Upper lobe of right lung (tissue), 1 donor: ENCODE measurements at regions not wholly inside any gene's neighbourhood (a gene's known extent, or its start where the extent isn't known, plus 50 kb on each side); places are given as distances from the start of the nearest gene placed in this dataset.
"Not testable (repeated sequence)": the region's sequence is repeated elsewhere in the genome, so short reads cannot be mapped to it uniquely, and the experiment has no call there.

ENCODE experiments used
- ATAC-seq: fragments of 200-7000 bp; cut with Tn5 transposase; one replicate; pipeline ENCODE4 v1.9.1; 2020; ENCODE audit warnings: mild to moderate bottlenecking, moderate library complexity
- DNase-seq: peaks from one replicate; pipeline ENCODE4 v3.0.0-alpha.2; 2020
- H3K27ac ChIP-seq: fragments of 200-600 bp; one replicate; pipeline ENCODE4 v1.8.0; 2022
- H3K27me3 ChIP-seq: fragments of 200-600 bp; one replicate; pipeline ENCODE4 v1.8.0; 2022; ENCODE audit warnings: mild to moderate bottlenecking
- H3K36me3 ChIP-seq: fragments of 200-600 bp; one replicate; pipeline ENCODE4 v1.8.0; 2022
- H3K4me1 ChIP-seq: fragments of 200-600 bp; one replicate; pipeline ENCODE4 v1.8.0; 2022
- H3K4me3 ChIP-seq: fragments of 200-600 bp; one replicate; pipeline ENCODE4 v1.8.0; 2022; ENCODE audit warnings: mild to moderate bottlenecking
- H3K9me3 ChIP-seq: fragments of 200-600 bp; one replicate; pipeline ENCODE4 v1.8.0; 2022
- CTCF ChIP-seq: fragments of 200-600 bp; IDR thresholded peaks from one replicate; pipeline ENCODE4 v1.8.0; 2022; ENCODE audit warnings: antibody characterized with exemption
- intact Hi-C: fragments of 100-400 bp; cut with DNase I; formaldehyde crosslinking; loops from one replicate; pipeline ENCODE4 v1.11.0; 2022
- donor health status: DM: no; HTN: yes; CAD: no; lungs with severe emphysema.

- no peaks in the 10 kb centered on the region for H3K36me3 ChIP-seq
- H3K4me3 ChIP-seq: no peak overlapping the region
- H3K9me3 ChIP-seq: no peaks in the 10 kb centered on the region
- intact Hi-C loops: no loop called here
- H3K27me3 ChIP-seq: no peaks in the 10 kb centered on the region
- DNase-seq: no peak
- ATAC-seq: no peak
- no peak overlapping the region for H3K27ac ChIP-seq
- no peaks in the 10 kb centered on the region for H3K4me1 ChIP-seq
- TF ChIP-seq CTCF: no peak
Measured at GRCh38 chr7:21336743-21337142, 91.1 kb upstream of the SP4 start.

- H3K27me3 ChIP-seq: no peaks in the 10 kb centered on the region
- no peak overlapping the region for H3K27ac ChIP-seq
- no peak for TF ChIP-seq CTCF
- no peak overlapping the region for H3K4me3 ChIP-seq
- no peaks in the 10 kb centered on the region for H3K4me1 ChIP-seq
- intact Hi-C loops: no loop called here
- peak; percentile 57 for ATAC-seq
- H3K9me3 ChIP-seq: no peaks in the 10 kb centered on the region
- DNase-seq: no peak
- no peaks in the 10 kb centered on the region for H3K36me3 ChIP-seq
Measured at GRCh38 chr7:21338728-21339164, 89.1 kb upstream of the SP4 start.

- intact Hi-C loops, H3K27me3 ChIP-seq, DNase-seq, H3K27ac ChIP-seq, H3K4me1 ChIP-seq, H3K9me3 ChIP-seq, H3K36me3 ChIP-seq, ATAC-seq, H3K4me3 ChIP-seq: not testable (repeated sequence)
Measured at GRCh38 chr7:21344900-21345299, 83.0 kb upstream of the SP4 start.

- DNase-seq: no peak
- intact Hi-C loops: no loop called here
Measured at GRCh38 chr7:21345361-21345760, 82.5 kb upstream of the SP4 start.

GRCh38 chr7:21346297-21346696 is 81.6 kb upstream of the SP4 start:
- H3K36me3 ChIP-seq: no peaks in the 10 kb centered on the region
- ATAC-seq (no peak), DNase-seq (no peak)
- no peaks in the 10 kb centered on the region for H3K9me3 ChIP-seq
- no peaks in the 10 kb centered on the region for H3K4me1 ChIP-seq
- intact Hi-C loops: no loop called here
- no peak overlapping the region for H3K4me3 ChIP-seq
- TF ChIP-seq CTCF: no peak
- H3K27ac ChIP-seq: no peak overlapping the region
- H3K27me3 ChIP-seq: no peaks in the 10 kb centered on the region

More at GRCh38 chr7:21345361-21345760, 82.5 kb upstream of the SP4 start:
- no peak for TF ChIP-seq CTCF
- H3K9me3 ChIP-seq: no peaks in the 10 kb centered on the region
- H3K36me3 ChIP-seq: no peaks in the 10 kb centered on the region
- H3K4me3 ChIP-seq: no peak overlapping the region
- no peak overlapping the region for H3K27ac ChIP-seq
- no peak for ATAC-seq
- H3K27me3 ChIP-seq: no peaks in the 10 kb centered on the region
- H3K4me1 ChIP-seq: no peaks in the 10 kb centered on the region

- peaks cover 12% of the 10 kb centered on the region for H3K4me1 ChIP-seq
- no peaks in the 10 kb centered on the region for H3K36me3 ChIP-seq
- no peak for DNase-seq
- intact Hi-C loops: no loop called here
- no peak for TF ChIP-seq CTCF
- peak; percentile 79 for ATAC-seq
- no peaks in the 10 kb centered on the region for H3K27me3 ChIP-seq
- no peaks in the 10 kb centered on the region for H3K9me3 ChIP-seq
- H3K4me3 ChIP-seq: no peak overlapping the region
- H3K27ac ChIP-seq: peak overlapping the region; percentile 60
Measured at GRCh38 chr7:21352540-21353387, 75.1 kb upstream of the SP4 start.
